Suprapubic skin (tissue), 4 donors: ENCODE measurements at regions not wholly inside any gene's neighbourhood (a gene's known extent, or its start where the extent isn't known, plus 50 kb on each side); places are given as distances from the start of the nearest gene placed in this dataset.

Experiments
- DNase-seq, 2 donors: peaks; one replicate each; pipeline ENCODE4 v3.0.0-alpha.2; 2019; ENCODE audit warnings: low spot score in 2 of 2
- H3K27ac ChIP-seq: fragments of 200-600 bp; sonication (generic); one replicate; pipeline ENCODE4 v1.5.1; 2019
- H3K27me3 ChIP-seq: fragments of 200-600 bp; sonication (generic); one replicate; pipeline ENCODE4 v1.5.1; 2019
- H3K36me3 ChIP-seq: fragments of 200-600 bp; sonication (generic); one replicate; pipeline ENCODE4 v1.5.1; 2019
- H3K4me1 ChIP-seq: fragments of 200-600 bp; sonication (generic); one replicate; pipeline ENCODE4 v1.5.1; 2019
- H3K4me3 ChIP-seq: fragments of 200-600 bp; sonication (generic); one replicate; pipeline ENCODE4 v1.5.1; 2019; ENCODE audit warnings: mild to moderate bottlenecking
- H3K9me3 ChIP-seq: fragments of 200-600 bp; sonication (generic); one replicate; pipeline ENCODE4 v1.5.1; 2019
- CTCF ChIP-seq, 2 donors: fragments of 200-600 bp in 1 of 2; fragments of 450-650 bp in 1 of 2; sonication (generic) in 1 of 2; IDR thresholded peaks; one replicate each; pipeline ENCODE4 v1.5.1; 2016 to 2019; ENCODE audit warnings: antibody characterized with exemption in 2 of 2, mild to moderate bottlenecking in 1 of 2, moderate library complexity in 1 of 2
- EP300 ChIP-seq: sonication (generic); formaldehyde crosslinking; IDR thresholded peaks from one replicate; pipeline ENCODE4 v1.6.1; 2017; ENCODE audit warnings: antibody characterized with exemption
- POLR2A ChIP-seq, 2 donors: fragments of 450-650 bp; IDR thresholded peaks; one replicate each; pipeline ENCODE4 v1.6.1; 2017; ENCODE audit warnings: antibody characterized with exemption in 2 of 2, mild to moderate bottlenecking in 2 of 2, moderate library complexity in 2 of 2
- POLR2AphosphoS5 ChIP-seq, 3 donors: sonication (generic); formaldehyde crosslinking; IDR thresholded peaks; one replicate each; pipeline ENCODE4 v1.6.1; 2017; ENCODE audit warnings: antibody characterized with exemption in 3 of 3
- WGBS: methylation state at CpG from one replicate; pipeline ENCODE4 v1.1.5; 2018; 5-methylcytosine and 5-hydroxymethylcytosine counted together

- H3K36me3 ChIP-seq = no peaks in the 10 kb centered on the region
- DNase-seq = no peak
- TF ChIP-seq EP300 (no peak), POLR2A (IDR thresholded peaks at IDR 0.05) (no peak), CTCF (IDR thresholded peaks at IDR 0.05) (no peak), POLR2AphosphoS5 (IDR thresholded peaks at IDR 0.05) (no peak)
- H3K9me3 ChIP-seq = peaks cover 7% of the 10 kb centered on the region
- WGBS = 87% methylated on average over 1 of the region's 1 CpG
- no peak overlapping the region for H3K27ac ChIP-seq
- no peaks in the 10 kb centered on the region for H3K27me3 ChIP-seq
- no peak overlapping the region for H3K4me3 ChIP-seq
- H3K4me1 ChIP-seq = peaks cover 8% of the 10 kb centered on the region
Observed at GRCh38 chr13:50213526-50213925, 198.3 kb downstream of the KCNRG start.

GRCh38 chr13:50214514-50214913 lies 199.3 kb downstream of the KCNRG start:
- no peak for DNase-seq
- no peaks in the 10 kb centered on the region for H3K36me3 ChIP-seq
- H3K4me1 ChIP-seq = no peaks in the 10 kb centered on the region
- TF ChIP-seq POLR2A (IDR thresholded peaks at IDR 0.05) (no peak), POLR2AphosphoS5 (IDR thresholded peaks at IDR 0.05) (no peak), EP300 (no peak)
- H3K4me3 ChIP-seq = no peak overlapping the region
- no peak overlapping the region for H3K27ac ChIP-seq
- H3K9me3 ChIP-seq = peaks cover 7% of the 10 kb centered on the region
- H3K27me3 ChIP-seq = no peaks in the 10 kb centered on the region

GRCh38 chr13:50215399-50215798 lies 200.2 kb downstream of the KCNRG start:
- H3K36me3 ChIP-seq = no peaks in the 10 kb centered on the region
- TF ChIP-seq POLR2A (IDR thresholded peaks at IDR 0.05) (no peak), POLR2AphosphoS5 (IDR thresholded peaks at IDR 0.05) (no peak), CTCF (IDR thresholded peaks at IDR 0.05) (no peak), EP300 (no peak)
- DNase-seq = no peak

GRCh38 chr13:50219743-50220142 lies 204.5 kb downstream of the KCNRG start:
- H3K27ac ChIP-seq = no peak overlapping the region
- H3K4me3 ChIP-seq = no peak overlapping the region
- DNase-seq = no peak
- 94% methylated on average over 3 of the region's 3 CpGs for WGBS
- H3K36me3 ChIP-seq = no peaks in the 10 kb centered on the region
- H3K27me3 ChIP-seq = no peaks in the 10 kb centered on the region
- no peak for TF ChIP-seq POLR2A (IDR thresholded peaks at IDR 0.05)
- no peak for TF ChIP-seq POLR2AphosphoS5 (IDR thresholded peaks at IDR 0.05)
- TF ChIP-seq EP300 = no peak
- no peak for TF ChIP-seq CTCF (IDR thresholded peaks at IDR 0.05)
- H3K4me1 ChIP-seq = peaks cover 8% of the 10 kb centered on the region
- peaks cover 7% of the 10 kb centered on the region for H3K9me3 ChIP-seq

More at GRCh38 chr13:50215399-50215798, 200.2 kb downstream of the KCNRG start:
- H3K27me3 ChIP-seq = no peaks in the 10 kb centered on the region
- H3K4me1 ChIP-seq = no peaks in the 10 kb centered on the region
- peaks cover 7% of the 10 kb centered on the region for H3K9me3 ChIP-seq
- no peak overlapping the region for H3K4me3 ChIP-seq
- H3K27ac ChIP-seq = no peak overlapping the region

GRCh38 chr13:50220938-50221337 lies 205.7 kb downstream of the KCNRG start:
- Histone ChIP-seq H3K4me1 (peaks cover 8% of the 10 kb centered on the region), H3K4me3 (no peak overlapping the region), H3K9me3 (peaks cover 7% of the 10 kb centered on the region), H3K27me3 (no peaks in the 10 kb centered on the region), H3K27ac (no peak overlapping the region), H3K36me3 (no peaks in the 10 kb centered on the region)
- TF ChIP-seq EP300 = no peak
- TF ChIP-seq POLR2A (IDR thresholded peaks at IDR 0.05) = no peak
- TF ChIP-seq POLR2AphosphoS5 (IDR thresholded peaks at IDR 0.05) = no peak
- no peak for TF ChIP-seq CTCF (IDR thresholded peaks at IDR 0.05)
- DNase-seq = no peak
- 65% methylated on average over 4 of the region's 4 CpGs for WGBS
